ENCODE measurements at regions not wholly inside any gene's neighbourhood (a gene's known extent, or its start where the extent isn't known, plus 50 kb on each side); places are given as distances from the start of the nearest gene placed in this dataset.
A peak's percentile ranks its signal among the peaks of the same experiment; 100 is the strongest.

DNA sequence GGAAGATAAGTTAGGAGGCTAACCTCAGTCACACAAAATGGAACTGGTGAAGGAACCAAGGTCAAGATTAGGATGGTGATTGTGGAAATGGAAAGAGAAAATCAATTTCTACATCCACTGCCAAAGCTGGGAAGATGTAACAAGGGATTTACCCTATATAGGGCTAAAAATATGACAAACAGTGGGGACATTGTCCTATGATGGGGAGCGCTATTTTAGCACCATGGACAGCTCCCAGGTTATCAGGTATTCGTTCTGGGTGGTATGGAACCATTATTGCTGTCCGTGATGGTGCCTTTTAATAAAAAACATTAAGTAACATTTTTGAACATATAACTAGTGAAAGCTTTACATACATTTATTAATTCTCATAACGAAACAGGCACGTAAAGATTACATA lies 124.0 kb downstream of the NDUFA12 start:
- H3K4me3 ChIP-seq (ENCODE audit: low read depth, low read length): no peak overlapping the region
- TF ChIP-seq, protein P1, sequence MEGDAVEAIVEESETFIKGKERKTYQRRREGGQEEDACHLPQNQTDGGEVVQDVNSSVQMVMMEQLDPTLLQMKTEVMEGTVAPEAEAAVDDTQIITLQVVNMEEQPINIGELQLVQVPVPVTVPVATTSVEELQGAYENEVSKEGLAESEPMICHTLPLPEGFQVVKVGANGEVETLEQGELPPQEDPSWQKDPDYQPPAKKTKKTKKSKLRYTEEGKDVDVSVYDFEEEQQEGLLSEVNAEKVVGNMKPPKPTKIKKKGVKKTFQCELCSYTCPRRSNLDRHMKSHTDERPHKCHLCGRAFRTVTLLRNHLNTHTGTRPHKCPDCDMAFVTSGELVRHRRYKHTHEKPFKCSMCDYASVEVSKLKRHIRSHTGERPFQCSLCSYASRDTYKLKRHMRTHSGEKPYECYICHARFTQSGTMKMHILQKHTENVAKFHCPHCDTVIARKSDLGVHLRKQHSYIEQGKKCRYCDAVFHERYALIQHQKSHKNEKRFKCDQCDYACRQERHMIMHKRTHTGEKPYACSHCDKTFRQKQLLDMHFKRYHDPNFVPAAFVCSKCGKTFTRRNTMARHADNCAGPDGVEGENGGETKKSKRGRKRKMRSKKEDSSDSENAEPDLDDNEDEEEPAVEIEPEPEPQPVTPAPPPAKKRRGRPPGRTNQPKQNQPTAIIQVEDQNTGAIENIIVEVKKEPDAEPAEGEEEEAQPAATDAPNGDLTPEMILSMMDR (IDR thresholded peaks at IDR 0.05; ENCODE audit: insufficient read depth, low read depth, low read length, missing control alignments): no peak
- no peak for DNase-seq (ENCODE audit: low read depth)

DNA sequence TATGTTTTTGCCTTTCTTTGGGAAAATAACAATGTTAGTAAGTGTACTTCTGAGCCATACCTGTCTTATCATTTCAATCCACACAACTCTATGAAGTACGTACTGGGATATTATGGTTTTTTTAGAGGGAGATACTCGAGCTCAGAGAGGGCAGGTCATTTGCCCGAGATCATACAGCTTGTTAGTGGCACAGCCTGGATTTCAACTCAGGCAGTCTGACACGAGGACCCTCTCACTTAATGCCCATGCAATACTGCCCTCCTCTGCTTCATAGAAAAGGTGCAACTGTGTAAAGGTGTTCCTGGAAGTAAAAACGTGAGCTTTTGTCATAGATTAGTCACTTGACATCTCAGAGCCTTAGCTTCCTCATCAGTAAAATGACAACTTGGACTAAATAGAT lies 128.0 kb downstream of the NDUFA12 start:
- TF ChIP-seq, protein P1 (IDR thresholded peaks at IDR 0.05; ENCODE audit: insufficient read depth, low read depth, low read length, missing control alignments): peak; percentile 69
- H3K4me3 ChIP-seq (ENCODE audit: low read depth, low read length): no peak overlapping the region
- peak; percentile 91 for DNase-seq (ENCODE audit: low read depth)

DNA sequence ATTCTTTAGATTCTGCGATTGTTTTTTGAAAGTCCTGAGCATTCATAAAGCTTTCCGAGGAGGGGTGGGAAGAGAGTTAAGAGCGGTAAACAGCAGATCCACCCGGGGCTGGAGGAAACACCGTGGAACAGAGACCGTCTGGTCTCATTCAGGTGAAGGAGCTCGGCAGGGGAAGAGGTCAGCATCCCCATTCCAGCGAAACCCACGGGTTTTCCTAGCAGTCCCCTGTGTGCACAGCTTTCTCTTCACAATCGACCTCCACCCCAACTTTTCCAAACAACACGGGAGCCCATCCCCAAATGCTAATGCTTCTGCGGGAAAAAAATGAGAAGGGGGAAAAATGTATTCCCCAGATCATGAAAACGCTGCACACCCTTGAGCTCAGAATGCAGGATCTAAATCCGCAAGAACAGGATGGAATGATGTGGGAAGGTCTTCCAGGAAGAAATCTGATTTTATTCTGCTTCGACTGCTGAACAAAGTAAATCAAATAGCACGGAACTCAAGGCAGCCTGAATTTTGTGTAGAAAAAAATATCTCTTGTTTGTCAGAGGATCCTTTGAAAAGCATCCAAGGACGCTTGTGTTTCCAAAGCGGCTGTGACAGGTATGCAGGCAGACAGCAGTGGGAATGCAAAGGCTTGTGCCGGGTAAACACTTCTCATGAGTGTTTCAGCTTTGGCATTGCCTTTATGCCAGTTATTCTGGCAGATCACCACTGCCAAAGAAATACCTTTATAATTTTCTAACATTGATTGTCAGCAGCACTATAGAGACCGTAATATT lies 128.8 kb downstream of the NDUFA12 start:
- TF ChIP-seq, protein P1 (IDR thresholded peaks at IDR 0.05; ENCODE audit: insufficient read depth, low read depth, low read length, missing control alignments): no peak
- H3K4me3 ChIP-seq (ENCODE audit: low read depth, low read length): peak overlapping the region; percentile 99
- DNase-seq (ENCODE audit: low read depth): no peak

DNA sequence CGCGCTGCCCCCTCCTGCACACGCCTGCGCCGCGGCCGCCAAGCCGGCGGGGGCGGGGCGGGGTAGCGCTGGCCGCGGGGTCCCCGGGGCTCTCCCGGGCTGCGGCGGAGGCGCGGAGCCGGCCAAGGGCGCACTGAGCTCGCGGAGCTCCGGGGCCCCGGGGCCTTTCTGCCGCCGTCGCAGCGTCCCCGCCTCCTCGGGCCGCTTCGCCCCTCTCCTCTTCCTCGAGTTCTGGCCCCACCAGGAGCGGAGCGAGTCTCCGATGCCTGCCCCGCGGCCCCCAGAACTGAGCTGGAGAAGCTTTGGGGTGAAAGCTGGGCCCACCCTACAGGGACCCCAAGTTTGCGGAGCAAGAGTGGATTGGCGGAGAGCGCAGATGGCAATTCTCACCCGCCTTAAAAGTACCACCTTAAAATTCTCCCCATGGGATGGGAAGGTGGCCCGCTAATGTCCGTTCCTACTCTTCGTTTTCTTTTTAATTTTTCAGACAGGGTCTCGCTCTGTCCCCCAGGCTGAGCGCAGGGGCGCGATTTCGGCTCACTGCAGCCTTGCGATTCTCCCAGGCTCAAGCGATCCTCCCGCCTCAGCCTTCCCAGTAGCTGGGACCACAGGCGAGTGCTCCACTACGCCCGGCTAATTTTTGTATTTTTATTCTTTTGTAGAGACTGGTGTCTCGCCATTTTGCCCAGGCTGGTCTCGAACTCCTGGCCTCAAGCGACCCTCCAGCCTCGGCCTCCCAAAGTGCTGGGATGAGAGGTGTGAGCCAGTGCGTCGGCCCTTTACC lies 129.6 kb downstream of the NDUFA12 start:
- TF ChIP-seq, protein P1 (IDR thresholded peaks at IDR 0.05; ENCODE audit: insufficient read depth, low read depth, low read length, missing control alignments): no peak
- DNase-seq (ENCODE audit: low read depth): no peak
- H3K4me3 ChIP-seq (ENCODE audit: low read depth, low read length): peak overlapping the region; percentile 99

DNA sequence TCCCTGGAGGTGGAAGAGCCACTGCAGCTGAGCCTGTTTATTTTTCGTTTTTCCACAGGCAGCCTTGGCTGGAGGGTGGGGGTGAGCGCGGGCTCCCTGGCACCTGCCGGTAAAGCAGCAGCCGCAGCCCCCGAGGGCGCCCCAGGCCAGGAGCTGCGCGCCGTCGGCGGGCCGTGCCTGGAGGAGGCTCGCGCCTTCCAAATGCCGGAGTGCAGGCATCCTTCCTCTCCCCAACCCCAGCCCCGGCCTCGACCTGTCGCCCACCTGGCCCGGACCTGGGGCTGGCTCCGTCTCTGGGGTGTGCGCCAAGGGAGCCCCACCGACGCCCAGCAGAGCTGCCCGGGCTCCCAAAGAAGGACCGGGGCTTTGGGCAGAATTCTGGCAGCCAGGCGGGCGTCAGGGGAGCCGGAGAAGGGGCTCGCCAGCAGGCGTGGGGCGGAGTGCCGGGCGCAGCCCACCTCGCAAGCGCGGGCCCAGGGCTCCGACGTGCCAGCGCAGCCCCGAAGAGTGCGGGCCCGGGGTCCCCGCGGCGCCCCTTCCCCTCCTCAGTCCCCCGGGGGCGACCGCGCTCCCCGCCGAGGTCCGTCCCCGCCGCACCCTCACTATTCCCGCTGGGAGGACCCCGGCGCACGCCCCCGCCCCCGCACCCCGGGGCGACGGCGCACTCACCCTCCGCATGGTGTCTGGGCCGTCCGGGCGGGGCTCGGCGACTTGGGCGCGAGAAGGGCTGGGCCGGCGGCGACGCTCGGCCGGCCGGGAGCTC lies 130.3 kb downstream of the NDUFA12 start:
- H3K4me3 ChIP-seq (ENCODE audit: low read depth, low read length): peak overlapping the region; percentile 83
- TF ChIP-seq, protein P1 (IDR thresholded peaks at IDR 0.05; ENCODE audit: insufficient read depth, low read depth, low read length, missing control alignments): no peak
- peak; percentile 89 for DNase-seq (ENCODE audit: low read depth)

DNA sequence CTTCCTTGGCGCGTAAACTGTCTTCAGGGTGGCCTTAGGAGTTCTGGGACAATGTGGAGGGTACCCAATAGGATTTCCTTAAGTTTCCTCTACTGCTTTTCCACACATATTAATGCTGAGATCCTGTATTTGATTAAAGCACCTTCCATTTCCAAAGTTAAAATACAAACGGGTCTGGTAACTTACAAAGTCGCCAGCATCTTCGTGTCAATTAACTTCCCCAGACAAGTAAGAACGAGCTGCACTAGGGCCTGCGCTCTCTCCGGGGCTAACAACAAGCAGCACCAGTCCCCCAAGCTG lies 130.9 kb downstream of the NDUFA12 start:
- no peak for DNase-seq (ENCODE audit: low read depth)
- peak overlapping the region; percentile 83 for H3K4me3 ChIP-seq (ENCODE audit: low read depth, low read length)
- TF ChIP-seq, protein P1 (IDR thresholded peaks at IDR 0.05; ENCODE audit: insufficient read depth, low read depth, low read length, missing control alignments): no peak
